H9 (cell line): ENCODE measurements at regions not wholly inside any gene's neighbourhood (a gene's known extent, or its start where the extent isn't known, plus 50 kb on each side); places are given as distances from the start of the nearest gene placed in this dataset.

Experiments used
- DNase-seq: peaks from one replicate; pipeline ENCODE4 v3.0.0-alpha.2; 2017
- H2AFZ ChIP-seq: one replicate; pipeline ENCODE4 v1.6.1; 2013; ENCODE audit warnings: mild to moderate bottlenecking, low read length, control low read depth, moderate library complexity
- H2AK5ac ChIP-seq: 2 replicates; pipeline ENCODE4 v1.6.1; 2013; ENCODE audit warnings: low read length, control low read depth, mixed read lengths; ENCODE audit not compliant: insufficient read length
- H2BK120ac ChIP-seq: one replicate; pipeline ENCODE4 v1.6.1; 2013; ENCODE audit warnings: low read depth, mild to moderate bottlenecking, low read length, control low read depth, inconsistent platforms; ENCODE audit not compliant: poor library complexity, severe bottlenecking
- H2BK12ac ChIP-seq: 2 replicates; pipeline ENCODE4 v1.6.1; 2013; ENCODE audit warnings: low read length, control low read depth, mixed read lengths, low read depth; ENCODE audit not compliant: insufficient read length
- H2BK15ac ChIP-seq: 2 replicates; pipeline ENCODE4 v1.6.1; 2013; ENCODE audit warnings: low read depth, low read length, control low read depth
- H2BK20ac ChIP-seq: one replicate; pipeline ENCODE4 v1.6.1; 2013; ENCODE audit warnings: low read depth, mild to moderate bottlenecking, low read length, control low read depth, inconsistent platforms; ENCODE audit not compliant: poor library complexity, severe bottlenecking
- H2BK5ac ChIP-seq: 2 replicates; pipeline ENCODE4 v1.6.1; 2013; ENCODE audit warnings: low read length, control low read depth, mixed read lengths; ENCODE audit not compliant: insufficient read length
- H3K14ac ChIP-seq: 2 replicates; pipeline ENCODE4 v1.6.1; 2013; ENCODE audit warnings: low read length, control low read depth; ENCODE audit not compliant: insufficient read depth
- H3K18ac ChIP-seq: 2 replicates; pipeline ENCODE4 v1.6.1; 2013; ENCODE audit warnings: low read depth, mild to moderate bottlenecking, mixed read lengths, low read length, control low read depth; ENCODE audit not compliant: insufficient read length
- H3K23ac ChIP-seq: 2 replicates; pipeline ENCODE4 v1.6.1; 2013; ENCODE audit warnings: low read length, control low read depth, mixed read lengths, low read depth; ENCODE audit not compliant: insufficient read length
- H3K23me2 ChIP-seq: 2 replicates; pipeline ENCODE4 v1.6.1; 2013; ENCODE audit warnings: low read depth, mild to moderate bottlenecking, mixed read lengths, low read length, control low read depth; ENCODE audit not compliant: insufficient read length, poor library complexity, severe bottlenecking
- H3K27ac ChIP-seq: 2 replicates; pipeline ENCODE4 v1.5.1; 2013; ENCODE audit warnings: low read length, control low read depth, mixed read lengths, low read depth; ENCODE audit not compliant: insufficient read length
- H3K27me3 ChIP-seq: 2 replicates; pipeline ENCODE4 v1.6.1; 2013; ENCODE audit warnings: low read length, control low read depth, inconsistent platforms; ENCODE audit not compliant: insufficient read depth
- H3K4ac ChIP-seq: 2 replicates; pipeline ENCODE4 v1.6.1; 2013; ENCODE audit warnings: low read depth, mild to moderate bottlenecking, control low read depth, inconsistent platforms, low read length, moderate library complexity
- H3K4me1 ChIP-seq: 2 replicates; pipeline ENCODE4 v1.6.1; 2013; ENCODE audit warnings: low read length, control low read depth, inconsistent platforms; ENCODE audit not compliant: insufficient read depth
- H3K4me2 ChIP-seq: 2 replicates; pipeline ENCODE4 v1.6.1; 2013; ENCODE audit warnings: low read length, control low read depth, mixed read lengths; ENCODE audit not compliant: insufficient read length, insufficient read depth
- H3K56ac ChIP-seq: 2 replicates; pipeline ENCODE4 v1.6.1; 2013; ENCODE audit warnings: low read depth, mild to moderate bottlenecking, mixed read lengths, low read length, control low read depth; ENCODE audit not compliant: insufficient read length
- H3K79me1 ChIP-seq: 2 replicates; pipeline ENCODE4 v1.6.1; 2013; ENCODE audit warnings: low read depth, mild to moderate bottlenecking, moderate library complexity, low read length, control low read depth, inconsistent platforms; ENCODE audit not compliant: insufficient read depth, poor library complexity, severe bottlenecking
- H3K79me2 ChIP-seq: 2 replicates; pipeline ENCODE4 v1.6.1; 2013; ENCODE audit warnings: low read length, control low read depth, inconsistent platforms; ENCODE audit not compliant: insufficient read depth
- H3K9ac ChIP-seq: 2 replicates; pipeline ENCODE4 v1.6.1; 2013; ENCODE audit warnings: low read length, control low read depth, mixed read lengths; ENCODE audit not compliant: insufficient read length; ENCODE audit errors: extremely low read depth
- H3K9me3 ChIP-seq: one replicate; pipeline ENCODE4 v1.6.1; 2013; ENCODE audit warnings: low read depth, low read length, inconsistent platforms; ENCODE audit not compliant: control insufficient read depth
- H3T11ph ChIP-seq: one replicate; pipeline ENCODE4 v1.6.1; 2013; ENCODE audit warnings: mild to moderate bottlenecking, low read length, control low read depth, inconsistent platforms
- H4K20me1 ChIP-seq: one replicate; pipeline ENCODE4 v1.6.1; 2013; ENCODE audit not compliant: control insufficient read depth, insufficient read length, insufficient read depth
- H4K5ac ChIP-seq: 2 replicates; pipeline ENCODE4 v1.6.1; 2013; ENCODE audit warnings: low read depth, mild to moderate bottlenecking, mixed read lengths, low read length, control low read depth; ENCODE audit not compliant: insufficient read length
- H4K8ac ChIP-seq: replicated peaks from 2 replicates; pipeline ENCODE4 v1.6.1; 2013; ENCODE audit warnings: low read length, control low read depth, mixed read lengths, low read depth; ENCODE audit not compliant: insufficient read length
- H4K91ac ChIP-seq: 2 replicates; pipeline ENCODE4 v1.6.1; 2013; ENCODE audit warnings: low read depth, mild to moderate bottlenecking, moderate library complexity, mixed read lengths, low read length, control low read depth; ENCODE audit not compliant: insufficient read length
- H3K27ac Mint-ChIP-seq, 3 experiments: 2 replicates in 2 of 3; 3 replicates in 1 of 3; pipeline ENCODE4 v1.8.0; 2020 to 2021; ENCODE audit warnings: mixed read lengths in 3 of 3, mild to moderate bottlenecking in 1 of 3, moderate library complexity in 1 of 3
- H3K27me3 Mint-ChIP-seq: 2 replicates; pipeline ENCODE4 v1.8.0; 2021; ENCODE audit warnings: low read depth, mild to moderate bottlenecking, moderate library complexity, mixed read lengths
- H3K36me3 Mint-ChIP-seq, 3 experiments: 2 replicates in 2 of 3; 3 replicates in 1 of 3; pipeline ENCODE4 v1.8.0; 2020 to 2021; ENCODE audit warnings: low read depth in 3 of 3, mixed read lengths in 3 of 3; ENCODE audit not compliant: insufficient read depth in 1 of 3
- H3K4me1 Mint-ChIP-seq, 2 experiments: 2 replicates each; pipeline ENCODE4 v1.8.0; 2020; ENCODE audit warnings: mixed read lengths in 2 of 2
- H3K4me3 Mint-ChIP-seq, 2 experiments: 2 replicates in 1 of 2; 3 replicates in 1 of 2; pipeline ENCODE4 v1.8.0; 2020 to 2021; ENCODE audit warnings: mild to moderate bottlenecking in 2 of 2, mixed read lengths in 2 of 2, moderate library complexity in 1 of 2
- H3K9me3 Mint-ChIP-seq, 2 experiments: 2 replicates in 1 of 2; 3 replicates in 1 of 2; pipeline ENCODE4 v1.8.0; 2020; ENCODE audit warnings: mild to moderate bottlenecking in 2 of 2, mixed read lengths in 2 of 2, moderate library complexity in 1 of 2
- WGBS: extraction: QIAGEN DNeasy Blood & Tissue Kit; methylation state at CpG from one replicate; pipeline ENCODE4 v1.1.7; 2013; ENCODE audit warnings: missing lambda C conversion rate, low lambda C conversion rate, mixed read lengths; ENCODE audit not compliant: insufficient read length; ENCODE audit errors: extremely low coverage; 5-methylcytosine and 5-hydroxymethylcytosine counted together
- TF ChIP-seq, protein P1 (sequence below): fragments of 200-600 bp; sonication (generic); conservative IDR thresholded peaks from 3 replicates; pipeline ENCODE4 v1.8.0; 2021; ENCODE audit warnings: antibody characterized with exemption, mild to moderate bottlenecking

DNA sequence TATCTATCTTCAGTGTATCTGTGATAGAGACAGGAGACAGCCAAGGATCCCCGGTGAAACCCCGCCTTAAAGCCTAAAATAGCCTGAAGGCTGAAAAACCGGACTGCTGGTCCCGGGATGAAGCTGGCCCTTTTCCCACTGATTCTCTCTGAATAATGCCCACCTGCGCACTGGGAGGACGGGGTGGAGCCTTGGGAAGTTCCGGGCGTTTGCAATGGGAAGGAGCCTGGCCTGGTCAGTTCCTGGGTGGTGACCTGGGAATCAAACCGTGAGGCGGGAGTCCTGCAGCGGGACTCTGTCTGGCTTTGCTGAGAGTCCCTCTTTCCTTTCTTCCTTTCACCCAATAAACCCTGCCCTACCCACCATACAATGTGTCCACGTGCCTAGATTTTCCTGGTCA, 157.9 kb downstream of the C3orf38 start:
- H3K4ac ChIP-seq = no peak overlapping the region
- no peak overlapping the region for H3K23ac ChIP-seq
- no peaks in the 10 kb centered on the region for H3K23me2 ChIP-seq
- H2AK5ac ChIP-seq = no peak overlapping the region
- H3K9ac ChIP-seq = no peak overlapping the region
- no peak overlapping the region for H3K18ac ChIP-seq
- peak; percentile 70 for DNase-seq
- no peak overlapping the region for H3K27ac ChIP-seq
- H3K14ac ChIP-seq = no peak overlapping the region
- TF ChIP-seq, protein P1, sequence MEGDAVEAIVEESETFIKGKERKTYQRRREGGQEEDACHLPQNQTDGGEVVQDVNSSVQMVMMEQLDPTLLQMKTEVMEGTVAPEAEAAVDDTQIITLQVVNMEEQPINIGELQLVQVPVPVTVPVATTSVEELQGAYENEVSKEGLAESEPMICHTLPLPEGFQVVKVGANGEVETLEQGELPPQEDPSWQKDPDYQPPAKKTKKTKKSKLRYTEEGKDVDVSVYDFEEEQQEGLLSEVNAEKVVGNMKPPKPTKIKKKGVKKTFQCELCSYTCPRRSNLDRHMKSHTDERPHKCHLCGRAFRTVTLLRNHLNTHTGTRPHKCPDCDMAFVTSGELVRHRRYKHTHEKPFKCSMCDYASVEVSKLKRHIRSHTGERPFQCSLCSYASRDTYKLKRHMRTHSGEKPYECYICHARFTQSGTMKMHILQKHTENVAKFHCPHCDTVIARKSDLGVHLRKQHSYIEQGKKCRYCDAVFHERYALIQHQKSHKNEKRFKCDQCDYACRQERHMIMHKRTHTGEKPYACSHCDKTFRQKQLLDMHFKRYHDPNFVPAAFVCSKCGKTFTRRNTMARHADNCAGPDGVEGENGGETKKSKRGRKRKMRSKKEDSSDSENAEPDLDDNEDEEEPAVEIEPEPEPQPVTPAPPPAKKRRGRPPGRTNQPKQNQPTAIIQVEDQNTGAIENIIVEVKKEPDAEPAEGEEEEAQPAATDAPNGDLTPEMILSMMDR = no peak
- Mint-ChIP-seq H3K27ac (peak overlapping the region in 1 of 3 experiments; percentile 11; a peak in 1 of 7 replicates), H3K9me3 (peaks cover 11 to 14% of the 10 kb centered on the region in 2 experiments; a peak in 3 of 5 replicates), H3K4me3 (0 out of 5 replicates have a peak overlapping the region, but pooled peaks of 1 of the 2 experiments have one; percentile 6), H3K36me3 (peaks cover 8 to 25% (median 12%) of the 10 kb centered on the region in 3 experiments; a peak in 6 of 7 replicates), H3K4me1 (peaks cover 34 to 38% of the 10 kb centered on the region in 2 experiments), H3K27me3 (no peaks in the 10 kb centered on the region; the same call in 1 of the 2 replicates)
- WGBS = no CpG with 5 or more reads among the region's 12 CpGs
- no peak overlapping the region for H4K8ac ChIP-seq
- no peak overlapping the region for H2BK120ac ChIP-seq
- H3K79me1 ChIP-seq = no peaks in the 10 kb centered on the region
- no peak overlapping the region for H3K4me2 ChIP-seq
- H2BK12ac ChIP-seq = no peak overlapping the region
- no peaks in the 10 kb centered on the region for H4K20me1 ChIP-seq
- no peak overlapping the region for H2BK5ac ChIP-seq
- H3K4me1 ChIP-seq = no peaks in the 10 kb centered on the region; the same call in 1 of the 2 replicates
- H3K56ac ChIP-seq = no peak overlapping the region
- H4K5ac ChIP-seq = no peak overlapping the region
- no peak overlapping the region for H3T11ph ChIP-seq
- H2BK15ac ChIP-seq = no peak overlapping the region
- H3K79me2 ChIP-seq = no peaks in the 10 kb centered on the region
- no peaks in the 10 kb centered on the region for H3K27me3 ChIP-seq
- no peak overlapping the region for H2AFZ ChIP-seq
- no peak overlapping the region for H4K91ac ChIP-seq
- H2BK20ac ChIP-seq = no peak overlapping the region
- H3K9me3 ChIP-seq = no peaks in the 10 kb centered on the region
